Right atrium auricular region (tissue), 2 donors: ENCODE measurements at regions not wholly inside any gene's neighbourhood (a gene's known extent, or its start where the extent isn't known, plus 50 kb on each side); places are given as distances from the start of the nearest gene placed in this dataset.

ENCODE experiments used
- DNase-seq: peaks from one replicate; pipeline ENCODE4 v3.0.0-alpha.2; 2019; ENCODE audit warnings: low spot score
- H3K27ac ChIP-seq, 2 donors: fragments of 200-600 bp; sonication (generic); 1 replicate in 1 of 2; 2 replicates in 1 of 2; pipeline ENCODE4 v1.5.1; 2016 to 2019
- H3K27me3 ChIP-seq, 2 donors: fragments of 200-600 bp; sonication (generic); one replicate each; pipeline versions ENCODE4 v1.5.1 to v1.6.0; 2017 to 2019
- H3K36me3 ChIP-seq: fragments of 200-600 bp; sonication (generic); one replicate; pipeline ENCODE4 v1.5.1; 2016
- H3K4me1 ChIP-seq, 2 donors: fragments of 200-600 bp; sonication (generic); one replicate each; pipeline versions ENCODE4 v1.5.1 to v1.6.0; 2017 to 2019
- H3K4me3 ChIP-seq, 2 donors: fragments of 200-600 bp; sonication (generic); 1 replicate in 1 of 2; 2 replicates in 1 of 2; pipeline ENCODE4 v1.5.1; 2017 to 2019; ENCODE audit warnings: mild to moderate bottlenecking in 1 of 2, moderate library complexity in 1 of 2
- H3K9me3 ChIP-seq, 2 donors: fragments of 200-600 bp; sonication (generic); one replicate each; pipeline ENCODE4 v1.5.1; 2019
- TF ChIP-seq, protein P1 (sequence below), 2 donors: fragments of 200-600 bp; sonication (generic); IDR thresholded peaks; one replicate each; pipeline ENCODE4 v1.5.1; 2019; ENCODE audit warnings: antibody characterized with exemption in 2 of 2

DNA sequence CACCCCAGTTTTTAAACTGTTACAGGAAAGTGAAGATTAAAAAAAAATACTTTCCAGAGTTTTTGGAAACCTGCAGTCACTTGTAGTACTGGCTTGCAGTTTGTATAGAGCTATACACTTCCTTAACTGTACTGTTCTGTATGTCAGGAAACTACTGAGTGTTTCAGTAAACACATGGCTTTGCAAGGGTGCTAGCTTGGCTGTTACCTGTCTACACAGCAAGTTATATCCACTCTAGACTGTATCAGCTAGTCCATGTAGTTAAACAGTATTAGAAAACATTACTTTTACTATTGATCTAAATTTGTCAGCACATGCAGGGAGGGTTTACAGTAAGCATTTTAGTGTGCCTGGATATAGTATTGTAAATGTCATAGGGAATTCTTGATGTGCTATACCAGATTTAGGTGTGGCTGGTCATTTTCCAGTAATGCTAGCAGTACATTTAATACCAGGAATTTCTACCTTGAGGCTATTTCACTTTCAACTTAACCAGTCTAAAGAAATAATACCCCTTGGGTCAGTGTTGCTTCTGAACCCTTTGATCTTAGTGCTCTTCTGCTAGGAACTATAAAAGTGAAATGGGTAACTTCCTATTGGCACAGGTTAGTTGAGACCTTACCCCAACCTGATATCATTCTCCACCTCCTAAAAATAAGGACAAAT, 192.3 kb upstream of the ANKRD50 start:
- no peaks in the 10 kb centered on the region for H3K36me3 ChIP-seq
- no peak overlapping the region for H3K27ac ChIP-seq
- peaks cover 0 to 14% of the 10 kb centered on the region in 2 donors for H3K4me1 ChIP-seq
- H3K9me3 ChIP-seq: no peaks in the 10 kb centered on the region
- DNase-seq: no peak
- H3K4me3 ChIP-seq: no peak overlapping the region
- no peaks in the 10 kb centered on the region for H3K27me3 ChIP-seq
- TF ChIP-seq, protein P1, sequence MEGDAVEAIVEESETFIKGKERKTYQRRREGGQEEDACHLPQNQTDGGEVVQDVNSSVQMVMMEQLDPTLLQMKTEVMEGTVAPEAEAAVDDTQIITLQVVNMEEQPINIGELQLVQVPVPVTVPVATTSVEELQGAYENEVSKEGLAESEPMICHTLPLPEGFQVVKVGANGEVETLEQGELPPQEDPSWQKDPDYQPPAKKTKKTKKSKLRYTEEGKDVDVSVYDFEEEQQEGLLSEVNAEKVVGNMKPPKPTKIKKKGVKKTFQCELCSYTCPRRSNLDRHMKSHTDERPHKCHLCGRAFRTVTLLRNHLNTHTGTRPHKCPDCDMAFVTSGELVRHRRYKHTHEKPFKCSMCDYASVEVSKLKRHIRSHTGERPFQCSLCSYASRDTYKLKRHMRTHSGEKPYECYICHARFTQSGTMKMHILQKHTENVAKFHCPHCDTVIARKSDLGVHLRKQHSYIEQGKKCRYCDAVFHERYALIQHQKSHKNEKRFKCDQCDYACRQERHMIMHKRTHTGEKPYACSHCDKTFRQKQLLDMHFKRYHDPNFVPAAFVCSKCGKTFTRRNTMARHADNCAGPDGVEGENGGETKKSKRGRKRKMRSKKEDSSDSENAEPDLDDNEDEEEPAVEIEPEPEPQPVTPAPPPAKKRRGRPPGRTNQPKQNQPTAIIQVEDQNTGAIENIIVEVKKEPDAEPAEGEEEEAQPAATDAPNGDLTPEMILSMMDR (IDR thresholded peaks at IDR 0.05): no peak

DNA sequence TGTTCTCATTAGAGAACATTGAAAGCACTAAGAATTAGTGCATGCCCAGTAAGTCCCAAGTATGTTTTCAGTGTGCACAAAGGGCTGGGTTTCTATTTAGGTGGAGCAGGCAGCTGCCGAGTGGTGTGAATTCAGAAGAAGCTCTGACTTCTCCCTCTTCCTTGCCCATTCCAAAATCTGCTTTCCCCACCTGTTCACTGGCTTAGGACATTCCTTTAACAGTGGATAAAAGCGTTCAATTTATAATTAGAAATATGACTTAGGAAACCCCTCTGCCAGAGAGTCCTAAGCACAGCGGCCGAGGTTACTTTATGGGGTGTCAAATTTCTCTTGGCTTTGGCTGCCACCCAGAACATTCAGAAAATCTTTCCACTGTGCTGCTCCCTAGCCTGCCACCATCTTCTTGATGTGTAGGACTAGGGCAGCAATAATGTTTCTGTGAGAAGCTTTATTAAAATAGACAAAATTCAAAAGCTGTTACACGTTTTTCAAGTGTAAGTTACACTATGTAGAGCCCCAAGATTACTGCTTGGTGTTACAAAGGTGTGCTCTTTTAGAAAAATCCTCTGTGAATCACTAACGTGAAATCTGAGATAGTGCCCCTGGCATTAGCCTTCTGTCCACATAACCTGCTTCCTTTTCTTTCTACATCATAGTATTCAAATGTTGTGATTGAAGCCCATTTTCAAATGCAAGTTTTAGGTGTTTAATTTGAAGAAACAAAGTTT, 191.6 kb upstream of the ANKRD50 start:
- Histone ChIP-seq H3K27me3 (no peaks in the 10 kb centered on the region), H3K9me3 (no peaks in the 10 kb centered on the region), H3K4me3 (peak overlapping the region; percentile 13 to 35), H3K27ac (peak overlapping the region in 1 of 2 donors; percentile 42), H3K36me3 (no peaks in the 10 kb centered on the region), H3K4me1 (peaks cover 0 to 14% of the 10 kb centered on the region in 2 donors)
- TF ChIP-seq, protein P1 (IDR thresholded peaks at IDR 0.05): no peak
- DNase-seq: no peak

DNA sequence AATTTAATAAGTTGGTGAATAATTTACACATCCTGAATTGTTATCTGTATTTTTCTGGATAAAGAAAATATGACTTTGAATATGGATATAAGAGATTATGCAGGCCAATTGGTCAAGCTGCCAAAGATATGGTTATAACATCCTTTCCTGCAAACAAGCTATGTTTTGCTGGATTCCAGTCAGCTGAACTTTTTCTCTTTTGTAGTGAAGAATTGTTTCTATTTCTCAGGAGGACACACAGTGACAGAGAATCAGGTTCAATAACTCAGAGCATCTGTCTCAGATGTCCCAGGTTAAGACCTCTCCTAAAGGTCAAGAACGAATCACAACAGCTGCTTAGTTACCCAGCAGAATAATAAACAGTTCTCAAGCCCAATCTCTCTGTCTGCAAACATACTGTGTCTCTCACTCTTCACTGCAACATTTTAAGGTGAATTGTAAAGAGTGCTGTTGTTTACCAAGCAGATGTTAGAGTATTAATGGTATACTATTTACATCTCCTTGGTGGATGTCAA, 189.5 kb upstream of the ANKRD50 start:
- TF ChIP-seq, protein P1 (IDR thresholded peaks at IDR 0.05): no peak

DNA sequence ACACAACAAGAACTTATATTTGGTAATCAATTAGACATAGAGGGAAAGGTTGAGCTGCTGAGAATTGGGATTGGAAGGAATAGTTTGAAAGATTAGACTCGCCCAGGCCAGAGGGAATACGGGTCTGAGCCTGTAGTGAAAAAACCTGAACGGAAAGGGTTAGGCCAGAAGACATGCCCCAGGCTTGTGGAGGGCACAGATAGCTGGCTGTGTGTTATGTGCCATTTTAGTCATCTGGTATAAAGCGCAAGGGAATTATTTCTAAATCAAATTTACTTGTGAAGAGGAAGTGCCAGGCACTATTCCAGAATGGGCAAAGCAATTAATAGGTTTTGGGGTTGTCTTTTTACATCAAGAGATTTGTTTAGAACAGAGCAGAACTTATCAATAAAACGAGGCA, 187.5 kb upstream of the ANKRD50 start:
- TF ChIP-seq, protein P1 (IDR thresholded peaks at IDR 0.05): no peak
- Histone ChIP-seq H3K9me3 (no peaks in the 10 kb centered on the region), H3K27ac (no peak overlapping the region), H3K27me3 (no peaks in the 10 kb centered on the region), H3K4me1 (peaks cover 0 to 14% of the 10 kb centered on the region in 2 donors), H3K36me3 (no peaks in the 10 kb centered on the region), H3K4me3 (no peak overlapping the region)
- DNase-seq: no peak

More for the DNA sequence above, 189.5 kb upstream of the ANKRD50 start:
- DNase-seq: no peak
- H3K4me1 ChIP-seq: peaks cover 0 to 14% of the 10 kb centered on the region in 2 donors
- H3K9me3 ChIP-seq: no peaks in the 10 kb centered on the region
- no peaks in the 10 kb centered on the region for H3K27me3 ChIP-seq
- no peak overlapping the region for H3K4me3 ChIP-seq
- no peak overlapping the region for H3K27ac ChIP-seq
- no peaks in the 10 kb centered on the region for H3K36me3 ChIP-seq

DNA sequence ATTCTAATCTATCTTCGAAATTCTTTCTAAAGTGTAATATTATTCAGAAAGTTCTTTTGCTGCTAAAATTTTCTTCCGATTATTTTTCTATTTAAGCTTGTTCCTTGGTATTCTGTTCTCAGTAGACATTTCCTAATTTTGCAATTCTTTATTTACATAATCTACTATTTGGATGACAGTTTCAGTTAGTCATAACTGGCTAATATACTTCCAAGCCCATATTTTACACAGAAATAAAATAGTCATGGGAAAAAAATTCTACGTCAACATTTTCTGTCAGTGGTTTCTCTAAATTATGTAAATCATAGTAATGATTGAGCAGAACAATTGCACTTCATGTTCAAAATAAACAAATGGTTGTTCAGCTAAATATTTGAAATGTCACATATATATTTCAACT, 178.0 kb upstream of the ANKRD50 start:
- Histone ChIP-seq H3K36me3 (no peaks in the 10 kb centered on the region), H3K4me3 (no peak overlapping the region), H3K4me1 (no peaks in the 10 kb centered on the region), H3K27me3 (no peaks in the 10 kb centered on the region), H3K9me3 (no peaks in the 10 kb centered on the region), H3K27ac (no peak overlapping the region)
- DNase-seq: no peak
- TF ChIP-seq, protein P1 (IDR thresholded peaks at IDR 0.05): no peak
